Liver (tissue), 8 donors: ENCODE measurements at regions not wholly inside any gene's neighbourhood (a gene's known extent, or its start where the extent isn't known, plus 50 kb on each side); places are given as distances from the start of the nearest gene placed in this dataset.

ENCODE experiments used
- DNase-seq: peaks from one replicate; pipeline ENCODE4 v3.0.0-alpha.2; 2017; ENCODE audit warnings: low spot score
- H3K27ac ChIP-seq, 2 donors: one replicate each; pipeline ENCODE4 v1.7.0; 2013; ENCODE audit warnings: inconsistent platforms in 2 of 2, low read length in 2 of 2, control low read depth in 1 of 2, low read depth in 1 of 2, mild to moderate bottlenecking in 1 of 2
- H3K27me3 ChIP-seq, 4 donors: one replicate each; pipeline versions ENCODE4 v1.6.1 to v1.7.0; 2013; ENCODE audit warnings: low read length in 3 of 4, inconsistent platforms in 1 of 4, mild to moderate bottlenecking in 1 of 4, moderate library complexity in 1 of 4; ENCODE audit not compliant: control insufficient read depth in 4 of 4, insufficient read depth in 4 of 4
- H3K36me3 ChIP-seq, 4 donors: one replicate each; pipeline versions ENCODE4 v1.6.1 to v1.7.0; 2013; ENCODE audit warnings: low read length in 3 of 4, mild to moderate bottlenecking in 3 of 4, low read depth in 1 of 4, moderate library complexity in 1 of 4; ENCODE audit not compliant: control insufficient read depth in 4 of 4, insufficient read depth in 3 of 4
- H3K4me1 ChIP-seq, 4 donors: one replicate each; pipeline versions ENCODE4 v1.6.1 to v1.7.0; 2013; ENCODE audit warnings: low read length in 3 of 4, mild to moderate bottlenecking in 3 of 4, moderate library complexity in 1 of 4; ENCODE audit not compliant: control insufficient read depth in 4 of 4, insufficient read depth in 4 of 4
- H3K4me3 ChIP-seq, 3 donors: one replicate each; pipeline versions ENCODE4 v1.6.1 to v1.7.0; 2013; ENCODE audit warnings: low read length in 3 of 3, control low read depth in 1 of 3, low read depth in 1 of 3, mild to moderate bottlenecking in 1 of 3
- H3K9ac ChIP-seq, 2 donors: one replicate each; pipeline ENCODE4 v1.7.0; 2013; ENCODE audit warnings: low read length in 2 of 2, mild to moderate bottlenecking in 2 of 2, moderate library complexity in 2 of 2, control low read depth in 1 of 2, low read depth in 1 of 2
- H3K9me3 ChIP-seq, 4 donors: one replicate each; pipeline versions ENCODE4 v1.6.1 to v1.7.0; 2013; ENCODE audit warnings: low read length in 3 of 4; ENCODE audit not compliant: control insufficient read depth in 4 of 4
- ATF3 ChIP-seq: IDR thresholded peaks from 2 replicates; pipeline ENCODE4 v1.6.1; 2016; ENCODE audit warnings: antibody characterized with exemption
- CTCF ChIP-seq: fragments of 150-350 bp; IDR thresholded peaks from 2 replicates; pipeline ENCODE4 v1.5.1; 2017; ENCODE audit warnings: improper control_type of control experiment, low read depth, low read length; ENCODE audit not compliant: missing input control
- EGR1 ChIP-seq, 2 donors: IDR thresholded peaks; 2 replicates each; pipeline ENCODE4 v1.6.1; 2016 to 2018; ENCODE audit warnings: antibody characterized with exemption in 2 of 2, low read depth in 2 of 2
- FOXA1 ChIP-seq: IDR thresholded peaks from 2 replicates; pipeline ENCODE4 v1.6.1; 2016; ENCODE audit warnings: antibody characterized with exemption
- GABPA ChIP-seq, 2 donors: IDR thresholded peaks in 1 of 2; conservative IDR thresholded peaks in 1 of 2; 2 replicates each; pipeline ENCODE4 v1.6.1; 2016; ENCODE audit warnings: antibody characterized with exemption in 2 of 2, mild to moderate bottlenecking in 1 of 2, moderate library complexity in 1 of 2
- HNF4A ChIP-seq, 2 donors: conservative IDR thresholded peaks; 2 replicates each; pipeline ENCODE4 v1.6.1; 2016; ENCODE audit warnings: antibody characterized with exemption in 2 of 2, mild to moderate bottlenecking in 2 of 2
- HNF4G ChIP-seq: IDR thresholded peaks from 2 replicates; pipeline ENCODE4 v1.6.1; 2016; ENCODE audit warnings: antibody characterized with exemption
- JUND ChIP-seq, 2 donors: IDR thresholded peaks; 2 replicates each; pipeline ENCODE4 v1.6.1; 2016; ENCODE audit warnings: antibody characterized with exemption in 2 of 2
- NR2F2 ChIP-seq: IDR thresholded peaks from 2 replicates; pipeline ENCODE4 v1.6.1; 2016; ENCODE audit warnings: antibody characterized with exemption
- REST ChIP-seq: IDR thresholded peaks from 2 replicates; pipeline ENCODE4 v1.6.1; 2016; ENCODE audit warnings: antibody characterized with exemption, mild to moderate bottlenecking
- RXRA ChIP-seq, 2 donors: IDR thresholded peaks; 2 replicates each; pipeline ENCODE4 v1.6.1; 2017 to 2018; ENCODE audit warnings: antibody characterized with exemption in 2 of 2, mild to moderate bottlenecking in 1 of 2
- SP1 ChIP-seq: IDR thresholded peaks from 2 replicates; pipeline ENCODE4 v1.6.1; 2018; ENCODE audit warnings: antibody characterized with exemption, mild to moderate bottlenecking
- TAF1 ChIP-seq: conservative IDR thresholded peaks from 2 replicates; pipeline ENCODE4 v1.6.1; 2016; ENCODE audit warnings: antibody characterized with exemption, mild to moderate bottlenecking
- WGBS: extraction: QIAGEN DNeasy Blood & Tissue Kit; methylation state at CpG from one replicate; pipeline ENCODE4 v1.1.7; 2013; 5-methylcytosine and 5-hydroxymethylcytosine counted together
- TF ChIP-seq, protein P1 (sequence below): IDR thresholded peaks from 2 replicates; pipeline ENCODE4 v1.6.1; 2016; ENCODE audit warnings: antibody characterized with exemption
- donor health status: healthy.
- donor health status: healthy.
- donor health status: healthy.
- donor health status: healthy.
- donor health status: healthy.

DNA sequence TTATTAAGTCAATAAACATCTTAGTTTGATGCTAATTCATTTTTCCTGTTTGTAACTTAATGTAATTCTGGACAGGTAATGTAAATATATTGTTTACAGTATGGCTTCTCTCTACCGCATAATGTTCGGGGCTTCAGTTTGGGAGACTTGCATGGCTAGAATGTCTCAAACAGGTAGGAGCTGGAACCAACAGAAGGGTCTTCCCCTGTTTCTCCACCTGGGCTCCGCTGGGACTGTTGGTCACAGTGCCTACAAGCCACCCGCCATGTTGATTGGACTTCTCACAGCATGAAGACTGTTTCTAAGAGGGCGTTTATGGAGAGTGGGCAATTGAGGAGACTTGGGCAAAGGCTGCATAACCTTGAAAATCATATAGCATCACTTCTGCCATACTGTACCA, 148.6 kb downstream of the UFM1 start:
- Histone ChIP-seq H3K9me3 (peaks cover 0 to 10% (median 0%) of the 10 kb centered on the region in 4 donors), H3K9ac (no peak overlapping the region), H3K27ac (no peak overlapping the region), H3K27me3 (no peaks in the 10 kb centered on the region), H3K4me3 (no peak overlapping the region), H3K4me1 (no peaks in the 10 kb centered on the region), H3K36me3 (no peaks in the 10 kb centered on the region)
- 80% methylated on average over 5 of the region's 5 CpGs for WGBS
- DNase-seq, result no peak
- no peak for TF ChIP-seq CTCF
- no peak for TF ChIP-seq EGR1 (IDR thresholded peaks at IDR 0.05; ENCODE audit: low read depth in 2 of 2)
- TF ChIP-seq HNF4A (conservative IDR thresholded peaks at IDR 0.05), result no peak
- no peak for TF ChIP-seq SP1
- no peak for TF ChIP-seq GABPA (IDR thresholded peaks at IDR 0.05 in 1 of 2, conservative IDR thresholded peaks at IDR 0.05 in 1 of 2)
- TF ChIP-seq TAF1, result no peak
- no peak for TF ChIP-seq RXRA (IDR thresholded peaks at IDR 0.05)
- TF ChIP-seq JUND (IDR thresholded peaks at IDR 0.05), result no peak
- TF ChIP-seq REST, result no peak
- TF ChIP-seq FOXA1, result no peak
- no peak for TF ChIP-seq ATF3
- TF ChIP-seq HNF4G, result no peak

- no peak for DNase-seq
- Histone ChIP-seq H3K27ac (no peak overlapping the region), H3K9ac (no peak overlapping the region), H3K4me3 (no peak overlapping the region), H3K9me3 (no peaks in the 10 kb centered on the region), H3K27me3 (peaks cover 0 to 7% (median 3%) of the 10 kb centered on the region in 4 donors), H3K4me1 (no peaks in the 10 kb centered on the region), H3K36me3 (no peaks in the 10 kb centered on the region)
- TF ChIP-seq REST (no peak), SP1 (no peak), HNF4A (conservative IDR thresholded peaks at IDR 0.05) (no peak), NR2F2 (no peak), GABPA (IDR thresholded peaks at IDR 0.05 in 1 of 2, conservative IDR thresholded peaks at IDR 0.05 in 1 of 2) (no peak), RXRA (IDR thresholded peaks at IDR 0.05) (no peak), TAF1 (no peak)
- TF ChIP-seq, protein P1, sequence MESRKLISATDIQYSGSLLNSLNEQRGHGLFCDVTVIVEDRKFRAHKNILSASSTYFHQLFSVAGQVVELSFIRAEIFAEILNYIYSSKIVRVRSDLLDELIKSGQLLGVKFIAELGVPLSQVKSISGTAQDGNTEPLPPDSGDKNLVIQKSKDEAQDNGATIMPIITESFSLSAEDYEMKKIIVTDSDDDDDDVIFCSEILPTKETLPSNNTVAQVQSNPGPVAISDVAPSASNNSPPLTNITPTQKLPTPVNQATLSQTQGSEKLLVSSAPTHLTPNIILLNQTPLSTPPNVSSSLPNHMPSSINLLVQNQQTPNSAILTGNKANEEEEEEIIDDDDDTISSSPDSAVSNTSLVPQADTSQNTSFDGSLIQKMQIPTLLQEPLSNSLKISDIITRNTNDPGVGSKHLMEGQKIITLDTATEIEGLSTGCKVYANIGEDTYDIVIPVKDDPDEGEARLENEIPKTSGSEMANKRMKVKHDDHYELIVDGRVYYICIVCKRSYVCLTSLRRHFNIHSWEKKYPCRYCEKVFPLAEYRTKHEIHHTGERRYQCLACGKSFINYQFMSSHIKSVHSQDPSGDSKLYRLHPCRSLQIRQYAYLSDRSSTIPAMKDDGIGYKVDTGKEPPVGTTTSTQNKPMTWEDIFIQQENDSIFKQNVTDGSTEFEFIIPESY, result no peak
- 45% methylated on average over 1 of the region's 1 CpG for WGBS
These were observed 164.9 kb downstream of the UFM1 start for GRCh38 chr13:38514575-38514974.
